ENCODE measurements at regions not wholly inside any gene's neighbourhood (a gene's known extent, or its start where the extent isn't known, plus 50 kb on each side); places are given as distances from the start of the nearest gene placed in this dataset.

DNA sequence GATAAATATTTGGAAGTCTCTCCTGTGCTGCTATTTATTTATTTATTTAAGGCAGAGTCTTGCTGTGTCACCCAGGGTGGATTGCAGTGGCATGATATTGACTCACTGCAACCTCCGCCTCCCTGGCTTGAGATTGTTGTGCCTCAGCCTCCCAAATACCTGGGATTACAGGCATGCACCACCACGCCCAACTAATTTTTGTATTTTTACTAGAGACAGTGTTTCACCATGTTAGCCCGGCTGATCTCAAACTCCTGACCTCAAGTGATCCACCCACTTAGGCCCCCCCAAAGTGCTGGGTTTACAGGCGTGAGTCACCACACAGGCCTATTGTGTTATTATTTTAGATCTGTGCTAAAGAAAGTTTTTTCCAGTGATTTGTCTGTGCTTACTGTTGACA lies 225.2 kb downstream of the CCER1 start:
- TF ChIP-seq, protein P1, sequence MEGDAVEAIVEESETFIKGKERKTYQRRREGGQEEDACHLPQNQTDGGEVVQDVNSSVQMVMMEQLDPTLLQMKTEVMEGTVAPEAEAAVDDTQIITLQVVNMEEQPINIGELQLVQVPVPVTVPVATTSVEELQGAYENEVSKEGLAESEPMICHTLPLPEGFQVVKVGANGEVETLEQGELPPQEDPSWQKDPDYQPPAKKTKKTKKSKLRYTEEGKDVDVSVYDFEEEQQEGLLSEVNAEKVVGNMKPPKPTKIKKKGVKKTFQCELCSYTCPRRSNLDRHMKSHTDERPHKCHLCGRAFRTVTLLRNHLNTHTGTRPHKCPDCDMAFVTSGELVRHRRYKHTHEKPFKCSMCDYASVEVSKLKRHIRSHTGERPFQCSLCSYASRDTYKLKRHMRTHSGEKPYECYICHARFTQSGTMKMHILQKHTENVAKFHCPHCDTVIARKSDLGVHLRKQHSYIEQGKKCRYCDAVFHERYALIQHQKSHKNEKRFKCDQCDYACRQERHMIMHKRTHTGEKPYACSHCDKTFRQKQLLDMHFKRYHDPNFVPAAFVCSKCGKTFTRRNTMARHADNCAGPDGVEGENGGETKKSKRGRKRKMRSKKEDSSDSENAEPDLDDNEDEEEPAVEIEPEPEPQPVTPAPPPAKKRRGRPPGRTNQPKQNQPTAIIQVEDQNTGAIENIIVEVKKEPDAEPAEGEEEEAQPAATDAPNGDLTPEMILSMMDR (conservative IDR thresholded peaks at IDR 0.05 in 1 of 2, IDR thresholded peaks at IDR 0.05 in 1 of 2; ENCODE audit: extremely low read depth in 1 of 2, insufficient read depth in 1 of 2, low read depth in 1 of 2, low read length in 2 of 2), result no peak
- no peak for TF ChIP-seq EZH2 (IDR thresholded peaks at IDR 0.05; ENCODE audit: borderline replicate concordance, low read length)
